ENCODE measurements at regions not wholly inside any gene's neighbourhood (a gene's known extent, or its start where the extent isn't known, plus 50 kb on each side); places are given as distances from the start of the nearest gene placed in this dataset.

- TF ChIP-seq, protein P1, sequence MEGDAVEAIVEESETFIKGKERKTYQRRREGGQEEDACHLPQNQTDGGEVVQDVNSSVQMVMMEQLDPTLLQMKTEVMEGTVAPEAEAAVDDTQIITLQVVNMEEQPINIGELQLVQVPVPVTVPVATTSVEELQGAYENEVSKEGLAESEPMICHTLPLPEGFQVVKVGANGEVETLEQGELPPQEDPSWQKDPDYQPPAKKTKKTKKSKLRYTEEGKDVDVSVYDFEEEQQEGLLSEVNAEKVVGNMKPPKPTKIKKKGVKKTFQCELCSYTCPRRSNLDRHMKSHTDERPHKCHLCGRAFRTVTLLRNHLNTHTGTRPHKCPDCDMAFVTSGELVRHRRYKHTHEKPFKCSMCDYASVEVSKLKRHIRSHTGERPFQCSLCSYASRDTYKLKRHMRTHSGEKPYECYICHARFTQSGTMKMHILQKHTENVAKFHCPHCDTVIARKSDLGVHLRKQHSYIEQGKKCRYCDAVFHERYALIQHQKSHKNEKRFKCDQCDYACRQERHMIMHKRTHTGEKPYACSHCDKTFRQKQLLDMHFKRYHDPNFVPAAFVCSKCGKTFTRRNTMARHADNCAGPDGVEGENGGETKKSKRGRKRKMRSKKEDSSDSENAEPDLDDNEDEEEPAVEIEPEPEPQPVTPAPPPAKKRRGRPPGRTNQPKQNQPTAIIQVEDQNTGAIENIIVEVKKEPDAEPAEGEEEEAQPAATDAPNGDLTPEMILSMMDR (IDR thresholded peaks at IDR 0.05) = no peak
Observed at GRCh38 chr2:11993749-11994148, 247.3 kb downstream of the LPIN1 start.

DNA sequence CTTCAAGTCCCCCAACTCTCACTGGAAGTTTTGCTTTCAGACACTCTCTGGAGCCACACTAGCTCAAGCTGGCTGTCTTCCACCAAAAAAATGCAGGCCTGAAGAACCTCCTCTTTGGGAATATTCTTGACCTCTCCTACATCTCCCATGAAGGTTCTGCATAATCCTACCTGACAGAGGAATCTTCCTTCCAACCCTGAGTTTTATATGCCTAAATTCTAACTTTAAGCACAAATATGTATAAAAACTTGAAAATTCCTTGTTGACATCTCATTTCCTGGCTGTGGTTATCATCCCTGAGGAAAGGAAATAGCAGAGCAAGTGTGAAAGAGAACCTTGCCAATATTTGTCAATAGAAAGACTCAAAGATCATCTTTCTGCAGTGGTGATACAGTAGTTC, 249.0 kb downstream of the LPIN1 start:
- Histone ChIP-seq H3K9ac (ENCODE audit: low read depth in 2 of 2, low read length in 2 of 2) (no peak overlapping the region), H3K4me1 (no peaks in the 10 kb centered on the region), H3K27me3 (no peaks in the 10 kb centered on the region), H3K9me3 (no peaks in the 10 kb centered on the region), H3K4me3 (no peak overlapping the region), H3K27ac (no peak overlapping the region), H3K36me3 (no peaks in the 10 kb centered on the region)
- TF ChIP-seq, protein P1 (IDR thresholded peaks at IDR 0.05) = no peak
- no peak for DNase-seq
- intact Hi-C loops (cut with DNase I) = no loop called here

More at GRCh38 chr2:11993749-11994148, 247.3 kb downstream of the LPIN1 start:
- Histone ChIP-seq H3K36me3 (no peaks in the 10 kb centered on the region), H3K4me3 (no peak overlapping the region), H3K4me1 (no peaks in the 10 kb centered on the region), H3K9ac (ENCODE audit: low read depth in 2 of 2, low read length in 2 of 2) (no peak overlapping the region), H3K9me3 (no peaks in the 10 kb centered on the region), H3K27me3 (no peaks in the 10 kb centered on the region), H3K27ac (no peak overlapping the region)
- intact Hi-C loops (cut with DNase I) = no loop called here
- no peak for DNase-seq

DNA sequence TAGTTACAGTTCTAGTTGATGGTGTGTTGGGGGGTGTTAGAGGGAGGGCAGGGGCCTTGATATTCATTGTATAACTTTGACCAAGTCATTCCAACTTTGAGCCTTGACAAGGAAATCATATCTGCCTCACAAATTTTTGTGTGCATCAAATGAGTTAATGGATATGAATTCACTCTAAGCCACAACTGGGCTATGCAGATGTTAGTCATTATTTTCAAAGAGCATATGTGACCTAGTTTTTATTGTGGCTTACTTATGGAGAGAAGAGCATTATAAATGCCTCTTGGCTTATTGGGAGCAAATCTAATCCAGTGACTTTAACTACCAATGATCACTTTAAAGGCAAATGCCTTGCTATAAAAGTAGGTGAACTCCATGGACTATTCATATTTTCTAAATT, 250.2 kb downstream of the LPIN1 start:
- Histone ChIP-seq H3K9me3 (no peaks in the 10 kb centered on the region), H3K27me3 (no peaks in the 10 kb centered on the region), H3K27ac (no peak overlapping the region), H3K4me3 (no peak overlapping the region), H3K9ac (ENCODE audit: low read depth in 2 of 2, low read length in 2 of 2) (no peak overlapping the region), H3K4me1 (no peaks in the 10 kb centered on the region), H3K36me3 (no peaks in the 10 kb centered on the region)
- intact Hi-C loops (cut with DNase I) = no loop called here
- TF ChIP-seq, protein P1 (IDR thresholded peaks at IDR 0.05) = no peak
- DNase-seq = no peak

DNA sequence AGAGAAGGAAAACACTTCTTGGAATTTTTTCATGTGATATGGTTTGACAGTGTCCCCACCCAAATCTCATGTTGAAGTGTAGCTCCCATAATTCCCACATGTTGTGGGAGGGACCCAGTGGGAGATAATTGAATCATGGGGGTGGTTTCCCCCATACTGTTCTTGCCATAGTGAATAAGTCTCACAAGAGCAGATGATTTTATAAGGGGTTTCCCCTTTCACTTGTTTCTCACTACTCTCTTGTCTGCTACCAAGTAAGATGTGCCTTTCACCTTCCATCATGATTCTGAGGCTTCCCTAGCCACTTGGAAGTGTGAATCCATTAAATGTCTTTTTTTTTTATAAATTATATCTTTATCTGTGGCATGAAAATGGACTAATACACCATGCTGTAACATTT, 250.7 kb downstream of the LPIN1 start:
- Histone ChIP-seq H3K27me3 (no peaks in the 10 kb centered on the region), H3K9ac (ENCODE audit: low read depth in 2 of 2, low read length in 2 of 2) (no peak overlapping the region), H3K4me3 (no peak overlapping the region), H3K9me3 (no peaks in the 10 kb centered on the region), H3K36me3 (no peaks in the 10 kb centered on the region), H3K27ac (no peak overlapping the region), H3K4me1 (no peaks in the 10 kb centered on the region)
- DNase-seq = no peak
- TF ChIP-seq, protein P1 (IDR thresholded peaks at IDR 0.05) = no peak
- intact Hi-C loops (cut with DNase I) = no loop called here

GRCh38 chr2:11998218-11998617, 251.8 kb downstream of the LPIN1 start:
- TF ChIP-seq, protein P1 (IDR thresholded peaks at IDR 0.05) = no peak
- no peak for DNase-seq
- intact Hi-C loops (cut with DNase I) = no loop called here
- Histone ChIP-seq H3K4me1 (no peaks in the 10 kb centered on the region), H3K4me3 (no peak overlapping the region), H3K27me3 (no peaks in the 10 kb centered on the region), H3K9me3 (no peaks in the 10 kb centered on the region), H3K27ac (no peak overlapping the region), H3K36me3 (no peaks in the 10 kb centered on the region), H3K9ac (ENCODE audit: low read depth in 2 of 2, low read length in 2 of 2) (no peak overlapping the region)

Data from colonic mucosa (tissue), 4 donors.